NCI-H146 (cell line): ENCODE measurements at regions not wholly inside any gene's neighbourhood (a gene's known extent, or its start where the extent isn't known, plus 50 kb on each side); places are given as distances from the start of the nearest gene placed in this dataset.
"Not testable (repeated sequence)": the region's sequence is repeated elsewhere in the genome, so short reads cannot be mapped to it uniquely, and the experiment has no call there.

ENCODE experiments used
- DNase-seq: peaks from one replicate; lab custom pipeline; 2025; lab: John Stamatoyannopoulos, UW

DNA sequence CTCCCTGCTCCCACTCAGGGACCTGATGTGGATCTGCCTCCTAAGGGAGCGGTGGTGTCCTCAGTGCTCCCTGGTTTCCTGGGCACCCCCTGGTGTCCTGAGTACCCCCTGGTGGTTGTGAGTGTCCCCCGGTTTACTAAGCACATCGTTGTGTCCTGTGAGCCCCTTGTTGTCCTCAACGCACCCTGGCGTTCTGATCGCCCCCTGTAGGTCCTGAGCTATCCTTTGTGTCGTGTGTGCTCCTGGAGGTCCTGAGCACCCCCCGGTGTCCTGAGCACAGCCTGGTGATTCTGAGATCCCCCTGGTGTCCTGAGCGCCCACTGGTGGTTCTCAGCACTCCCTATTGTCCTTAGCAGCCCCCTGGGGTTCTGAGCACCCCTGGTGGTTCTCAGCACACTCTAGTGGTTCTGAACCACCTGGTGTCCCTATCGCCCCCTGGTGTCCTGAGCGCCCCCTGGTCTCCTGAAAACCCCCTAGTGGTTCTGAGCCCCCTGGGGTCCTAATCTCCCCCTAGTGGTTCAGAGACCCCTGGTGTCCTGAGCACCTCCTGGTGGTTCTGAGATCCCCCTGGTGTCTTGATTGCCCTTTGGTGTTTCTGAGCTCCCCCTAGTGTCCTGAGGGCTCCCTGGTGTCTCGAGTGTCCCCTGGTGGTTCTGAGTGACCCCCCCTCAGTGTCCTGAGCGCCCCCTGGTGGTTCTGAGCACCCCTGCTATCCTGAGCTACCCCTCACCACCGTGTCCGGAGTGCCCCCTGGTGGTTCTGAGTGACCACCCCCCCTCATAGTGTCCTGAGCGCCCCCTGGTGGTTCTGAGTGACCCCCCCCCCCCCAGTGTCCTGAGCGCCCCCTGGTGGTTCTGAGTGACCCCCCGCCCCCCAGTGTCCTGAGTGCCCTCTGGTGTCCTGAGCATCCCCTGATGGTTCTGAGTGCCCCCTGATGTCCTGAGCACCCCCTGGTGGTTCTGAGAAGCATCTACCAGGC lies 615.1 kb downstream of the TMEM121 start:
- DNase-seq = no peak

DNA sequence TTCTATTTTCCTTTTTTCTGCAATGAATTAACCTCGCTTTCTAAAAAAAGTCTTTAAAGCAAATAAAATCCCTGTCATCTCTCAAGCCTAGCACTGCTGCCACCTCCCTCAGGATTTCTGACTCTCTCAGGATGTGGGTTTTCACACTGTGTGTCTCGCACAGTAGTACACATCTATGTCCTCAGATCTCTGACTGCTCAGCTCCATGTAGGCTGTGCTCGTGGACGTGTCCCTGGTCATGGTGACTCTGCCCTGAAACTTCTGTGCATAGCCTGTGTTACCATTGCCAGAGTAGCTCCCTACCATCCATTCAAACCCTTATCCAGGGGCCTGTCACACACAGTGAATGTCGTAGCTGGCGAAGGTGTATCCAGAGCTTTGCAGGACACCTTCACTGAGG lies 619.3 kb downstream of the TMEM121 start:
- DNase-seq = not testable (repeated sequence)

DNA sequence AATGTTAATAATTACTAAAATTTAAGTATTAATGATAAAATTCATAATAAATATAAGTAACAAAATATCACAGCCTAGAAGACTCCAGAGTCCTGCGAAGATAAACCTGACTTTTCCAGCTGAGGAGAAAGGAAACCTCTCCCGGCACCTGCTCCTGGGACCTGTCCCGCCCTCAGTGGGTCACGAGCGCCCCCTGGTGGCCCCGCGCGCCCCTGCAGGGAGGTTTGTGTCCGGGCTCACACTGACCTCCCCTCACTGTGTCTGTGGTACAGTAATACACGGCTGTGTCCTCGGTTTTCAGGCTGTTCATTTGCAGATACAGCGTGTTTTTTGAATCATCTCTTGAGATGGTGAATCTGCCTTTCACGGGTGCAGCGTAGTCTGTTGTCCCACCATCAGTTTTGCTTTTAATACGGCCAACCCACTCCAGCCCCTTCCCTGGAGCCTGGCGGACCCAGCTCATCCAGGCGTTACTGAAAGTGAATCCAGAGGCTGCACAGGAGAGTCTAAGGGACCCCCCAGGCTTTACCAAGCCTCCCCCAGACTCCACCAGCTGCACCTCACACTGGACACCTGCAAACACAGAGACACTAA lies 627.1 kb downstream of the TMEM121 start:
- peak; percentile 33 for DNase-seq

DNA sequence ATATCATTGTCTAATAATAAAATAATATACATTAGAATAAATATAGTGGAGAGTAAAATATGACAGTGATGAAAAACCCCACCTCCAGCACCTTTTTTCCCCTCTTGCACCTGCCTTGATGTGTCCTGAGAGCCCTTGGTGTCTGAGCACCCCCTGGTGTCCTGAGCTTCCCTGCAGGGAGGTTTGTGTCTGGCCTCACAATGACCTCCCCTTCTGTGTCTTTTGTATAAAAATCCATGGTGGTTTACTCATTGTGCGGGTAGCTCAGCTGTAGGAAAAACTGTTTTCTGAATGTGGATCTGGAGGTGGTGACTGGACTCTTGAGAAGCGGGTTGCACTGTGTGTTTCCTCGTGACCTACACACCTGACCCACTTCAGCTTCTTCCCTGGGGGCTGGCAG lies 636.9 kb downstream of the TMEM121 start:
- DNase-seq = no peak

DNA sequence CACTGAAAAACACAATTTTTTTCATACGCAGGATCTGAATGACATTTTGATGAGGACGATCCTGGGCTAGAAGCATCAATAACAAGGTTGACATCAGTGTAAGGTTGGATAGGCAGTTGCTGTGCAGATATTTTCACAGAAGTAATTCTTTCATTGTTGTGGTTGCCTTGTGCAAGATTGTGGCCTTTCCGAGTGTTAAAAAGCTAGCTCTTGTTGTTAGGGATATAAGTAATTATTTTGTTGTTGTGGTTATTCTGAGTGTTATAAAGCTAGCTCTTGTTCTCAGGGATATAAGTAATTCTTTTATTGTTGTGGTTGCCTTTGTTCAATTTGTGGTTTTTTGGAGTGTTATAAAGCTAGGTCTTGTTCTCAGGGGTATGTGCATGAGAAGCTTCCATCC lies 637.4 kb downstream of the TMEM121 start:
- not testable (repeated sequence) for DNase-seq

DNA sequence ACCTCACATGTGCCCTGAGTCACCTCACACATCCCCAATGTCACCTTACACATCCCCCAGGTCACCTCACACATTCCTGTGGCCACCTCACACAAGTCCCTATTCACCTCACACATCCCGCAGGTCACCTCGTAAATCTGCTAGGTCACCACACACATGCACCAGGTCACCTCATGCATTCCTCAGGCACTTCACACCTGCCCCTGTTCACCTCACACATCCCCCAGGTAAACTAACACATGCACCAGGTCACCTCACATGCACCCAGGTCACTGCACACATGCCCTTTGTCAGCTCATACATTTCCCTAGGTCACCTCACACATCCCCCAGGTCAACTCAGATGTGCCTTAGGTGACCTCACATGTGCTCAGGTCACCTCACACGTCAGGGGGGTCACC lies 639.8 kb downstream of the TMEM121 start:
- no peak for DNase-seq

DNA sequence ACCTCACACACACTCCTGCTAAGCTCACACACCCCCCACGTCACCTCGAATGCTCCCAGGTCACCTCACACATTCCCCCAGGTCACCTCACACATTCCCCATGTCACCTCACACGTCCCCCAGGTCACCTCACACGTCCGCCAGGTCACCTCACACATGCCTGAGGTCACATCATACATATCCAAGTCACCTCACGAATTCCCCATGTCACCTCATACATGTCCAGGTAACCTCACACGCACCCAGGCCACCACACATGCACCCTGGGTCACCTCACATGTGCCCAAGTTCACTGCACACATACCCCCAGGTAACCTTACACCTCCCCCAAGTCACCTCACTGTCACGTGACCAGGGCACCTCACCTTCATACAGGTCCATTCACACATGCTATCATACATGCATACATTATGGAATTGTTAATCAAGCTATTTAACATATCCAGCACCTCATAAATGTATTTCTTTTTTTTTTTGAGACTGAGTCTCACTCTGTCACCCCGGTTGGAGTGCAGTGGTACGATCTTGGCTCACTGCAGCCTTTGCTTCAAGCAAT lies 640.3 kb downstream of the TMEM121 start:
- no peak for DNase-seq

DNA sequence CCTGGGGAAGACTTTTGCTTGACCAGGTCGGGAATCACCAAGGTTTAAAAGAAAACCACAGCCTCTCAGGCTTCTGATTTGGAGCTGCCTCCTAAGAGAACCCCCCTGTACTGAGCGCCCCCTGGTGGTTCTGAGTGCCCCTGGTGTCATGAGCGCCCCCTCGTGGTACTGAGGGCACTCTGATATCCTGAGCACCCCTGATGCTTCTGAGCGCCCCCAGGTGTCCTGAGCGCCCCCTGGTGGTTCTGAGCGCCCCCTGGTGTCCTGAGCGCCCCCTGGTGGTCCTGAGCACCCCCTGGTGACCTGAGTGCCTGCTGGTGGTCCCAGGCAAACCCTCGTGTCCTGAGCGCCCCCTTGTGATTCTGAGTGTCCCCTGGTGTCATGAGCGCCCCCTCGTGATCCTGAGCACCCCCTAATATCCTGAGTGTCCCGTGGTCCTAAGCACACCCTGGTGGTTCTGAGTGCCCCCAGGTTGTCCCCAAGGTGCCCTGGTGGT lies 643.8 kb downstream of the TMEM121 start:
- peak; percentile 21 for DNase-seq

DNA sequence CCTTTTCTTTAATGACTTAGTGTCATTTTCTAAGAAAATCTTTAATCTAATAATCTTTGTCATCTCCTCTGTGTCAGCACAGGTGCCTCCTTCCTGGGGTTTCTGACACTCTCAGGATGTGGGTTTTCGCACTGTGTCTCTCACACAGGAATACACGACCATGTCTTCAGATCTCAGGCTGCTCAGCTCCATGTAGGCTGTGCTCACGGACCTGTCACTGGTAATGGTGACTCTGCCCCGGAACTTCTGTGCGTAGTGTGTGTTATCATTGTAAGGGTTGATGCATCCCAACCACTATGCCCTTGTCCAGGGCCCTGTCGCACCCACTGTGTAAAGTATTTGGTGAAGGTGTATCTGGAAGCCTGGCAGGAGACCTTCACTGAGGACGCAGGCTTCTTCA lies 647.8 kb downstream of the TMEM121 start:
- no peak for DNase-seq

DNA sequence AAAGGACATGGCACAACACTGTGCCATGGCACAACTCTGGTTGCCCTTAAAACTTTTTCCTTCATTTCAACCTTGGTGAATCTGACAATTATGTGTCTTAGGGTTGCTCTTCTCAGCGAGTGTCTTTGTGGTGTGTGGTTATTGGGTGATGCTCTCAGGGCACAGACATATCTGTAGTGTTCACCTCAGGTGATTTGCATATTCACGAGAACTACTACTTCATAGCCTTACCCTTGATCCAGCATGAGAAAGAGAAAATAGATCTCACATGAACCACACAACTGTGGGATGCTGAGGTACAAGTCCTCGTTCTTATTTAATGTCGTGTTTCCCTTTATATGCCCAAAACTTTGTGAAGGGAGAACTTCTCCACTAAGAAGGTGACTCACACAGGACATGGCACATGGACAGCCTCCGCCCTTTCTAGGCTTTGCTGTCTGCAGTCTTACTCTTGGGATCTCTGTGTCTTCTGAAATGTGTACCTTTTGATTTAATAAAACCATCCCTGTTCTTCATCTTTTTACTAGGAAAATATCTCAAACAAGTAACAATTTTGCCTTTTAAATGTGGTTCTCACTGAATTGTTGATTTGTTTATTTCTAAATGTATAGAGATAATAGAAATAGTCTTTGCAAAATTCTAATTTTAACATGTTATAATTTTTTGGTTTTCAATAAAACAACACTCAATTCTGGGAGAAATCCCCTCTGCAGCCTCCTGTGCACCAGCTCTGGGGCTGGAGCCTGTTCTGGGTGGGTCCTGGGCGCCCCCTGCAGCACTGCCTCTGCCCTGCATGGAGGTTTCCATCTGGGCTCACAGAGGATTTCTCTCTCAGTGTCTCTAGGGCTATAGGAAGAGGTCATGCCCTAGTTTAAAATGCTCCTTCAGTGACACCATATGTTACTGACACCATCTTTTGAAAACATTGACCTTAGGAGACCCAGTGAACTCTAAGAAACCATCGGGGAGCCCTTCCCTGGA lies 651.2 kb downstream of the TMEM121 start:
- DNase-seq = not testable (repeated sequence)

DNA sequence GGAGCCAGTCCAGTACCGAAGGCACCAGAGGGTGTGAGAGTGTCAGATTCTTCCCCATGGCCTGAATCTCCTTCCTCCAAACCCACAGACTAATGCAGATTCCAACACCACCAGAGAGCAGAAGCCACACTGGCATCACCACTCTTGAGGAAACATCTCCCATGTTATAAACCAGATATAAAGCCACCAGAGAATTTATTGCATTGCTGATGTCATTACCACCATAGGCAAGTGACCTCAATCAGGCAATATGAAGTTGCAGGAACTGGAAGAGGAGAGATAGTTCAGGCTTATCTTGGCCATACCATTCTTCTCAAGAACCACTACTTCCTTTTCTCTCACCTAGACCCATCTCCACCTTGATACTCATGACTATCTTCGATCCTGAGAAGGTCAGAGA lies 653.4 kb downstream of the TMEM121 start:
- no peak for DNase-seq

DNA sequence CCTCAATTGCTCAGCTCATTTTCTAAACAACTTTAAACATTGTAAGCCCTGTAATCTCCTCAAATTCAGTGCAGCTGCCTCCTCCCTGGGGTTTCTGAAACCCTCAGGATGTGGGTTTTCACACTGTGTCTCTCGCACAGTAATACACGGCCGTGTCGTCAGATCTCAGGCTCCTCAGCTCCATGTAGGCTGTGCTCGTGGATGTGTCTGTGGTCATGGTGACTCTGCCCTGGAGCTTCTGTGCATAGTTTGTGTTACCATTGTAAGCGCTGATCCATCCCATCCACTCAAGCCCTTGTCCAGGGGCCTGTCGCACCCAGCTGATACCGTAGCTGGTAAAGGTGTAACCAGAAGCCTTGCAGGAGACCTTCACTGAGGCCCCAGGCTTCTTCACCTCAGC lies 658.4 kb downstream of the TMEM121 start:
- not testable (repeated sequence) for DNase-seq

DNA sequence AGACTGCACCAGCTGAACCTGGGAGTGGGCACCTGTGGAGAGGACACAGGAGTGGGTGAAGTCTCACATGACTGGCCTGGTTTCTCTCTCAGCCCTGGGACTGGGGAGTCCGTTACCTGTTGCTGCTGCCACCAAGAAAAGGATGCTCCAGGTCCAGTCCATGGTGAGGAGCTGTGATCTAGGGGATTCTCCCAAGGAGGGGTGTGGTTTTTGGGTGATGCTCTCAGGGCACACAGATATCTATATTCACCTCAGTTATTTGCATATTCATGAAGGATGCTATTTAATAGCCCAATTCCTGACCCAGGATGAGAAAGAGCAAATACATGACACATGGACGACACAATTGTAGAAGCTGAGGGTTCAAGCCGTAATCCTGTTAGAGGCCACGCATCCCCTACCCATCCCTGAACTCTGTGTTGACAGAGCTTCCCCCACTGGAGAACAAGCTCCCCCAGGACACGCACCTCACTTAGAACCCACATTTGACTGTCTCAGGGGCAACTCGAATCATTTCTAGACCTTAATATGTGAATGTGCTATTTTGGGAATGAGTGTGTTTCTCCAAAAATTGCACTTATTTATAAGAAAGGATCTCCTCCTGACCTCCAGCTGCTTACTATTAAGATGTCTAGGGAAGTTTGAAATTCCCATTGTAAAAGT lies 658.9 kb downstream of the TMEM121 start:
- not testable (repeated sequence) for DNase-seq

DNA sequence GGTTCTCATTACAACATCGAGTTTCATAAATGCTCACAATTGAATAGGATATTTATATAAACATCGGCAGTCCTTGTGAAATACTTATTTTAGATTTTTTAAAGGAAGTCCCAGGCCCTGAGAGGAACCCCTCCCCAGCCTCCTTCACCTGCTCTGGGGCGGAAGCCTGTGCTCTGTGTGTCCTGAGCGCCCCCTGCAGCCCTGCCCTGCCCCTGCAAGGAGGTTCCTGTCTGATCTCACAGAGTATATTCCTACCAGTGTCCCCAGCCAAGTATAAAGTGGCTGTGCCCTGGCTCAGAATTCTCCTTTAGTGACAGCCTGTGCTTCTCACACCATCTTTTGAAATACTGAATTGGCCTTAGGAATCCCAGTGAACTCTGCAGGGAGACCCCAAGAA lies 659.5 kb downstream of the TMEM121 start:
- DNase-seq = no peak

DNA sequence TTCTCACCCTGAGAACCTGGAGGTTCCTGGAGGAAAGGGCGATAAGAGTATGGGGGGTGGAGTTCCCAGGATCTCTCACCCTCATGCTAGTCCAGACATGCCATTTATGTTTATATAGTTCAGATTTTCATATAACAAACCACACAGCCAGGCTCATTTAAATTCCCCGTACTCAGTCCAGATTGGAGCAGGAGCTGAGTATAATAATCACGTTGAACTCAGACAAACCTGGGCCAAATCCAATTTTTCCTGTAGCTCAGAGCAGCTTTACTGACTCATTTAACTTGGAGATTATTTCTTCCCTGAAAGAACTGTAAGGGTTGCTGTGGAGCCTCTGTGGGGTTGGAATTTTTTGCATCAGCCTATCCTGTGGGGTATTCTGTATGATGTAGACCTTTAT lies 660.8 kb downstream of the TMEM121 start:
- no peak for DNase-seq

DNA sequence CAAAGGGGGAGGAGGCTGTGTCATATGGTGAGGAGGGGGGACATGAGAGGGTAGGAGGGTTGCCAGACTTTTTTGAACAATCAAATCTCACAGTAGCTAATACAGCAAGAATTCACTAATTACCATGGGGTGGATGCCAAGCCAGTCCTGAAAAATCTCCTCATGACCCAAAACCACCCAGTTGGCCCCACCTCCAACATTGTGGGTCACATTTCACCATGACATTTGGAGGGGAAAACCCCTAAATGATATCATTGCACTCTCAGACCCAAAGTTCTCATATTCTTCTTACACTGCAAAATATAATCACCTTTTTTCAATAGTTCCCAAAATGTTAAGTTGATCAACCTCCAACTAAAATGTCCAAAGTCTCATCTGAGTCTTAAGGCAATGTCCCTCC lies 666.3 kb downstream of the TMEM121 start:
- not testable (repeated sequence) for DNase-seq

DNA sequence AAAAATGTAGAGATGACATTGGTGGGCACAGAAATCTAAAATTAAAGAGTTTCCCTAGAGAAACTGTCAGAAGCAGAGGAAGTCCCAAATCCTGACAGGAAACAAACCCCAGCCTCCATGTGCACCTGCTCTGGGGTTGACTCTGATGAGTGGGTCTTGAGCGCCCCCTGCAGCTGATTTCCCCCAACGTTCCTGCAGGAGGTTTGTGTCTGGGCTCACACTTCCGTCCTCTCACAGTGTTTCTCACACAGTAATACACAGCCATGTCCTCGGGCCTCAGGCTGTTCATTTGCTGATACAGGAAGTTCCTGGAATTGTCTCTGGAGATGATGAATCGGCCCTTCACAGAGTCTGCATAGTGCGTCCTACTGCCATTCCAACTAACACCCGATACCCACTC lies 670.1 kb downstream of the TMEM121 start:
- DNase-seq = not testable (repeated sequence)

DNA sequence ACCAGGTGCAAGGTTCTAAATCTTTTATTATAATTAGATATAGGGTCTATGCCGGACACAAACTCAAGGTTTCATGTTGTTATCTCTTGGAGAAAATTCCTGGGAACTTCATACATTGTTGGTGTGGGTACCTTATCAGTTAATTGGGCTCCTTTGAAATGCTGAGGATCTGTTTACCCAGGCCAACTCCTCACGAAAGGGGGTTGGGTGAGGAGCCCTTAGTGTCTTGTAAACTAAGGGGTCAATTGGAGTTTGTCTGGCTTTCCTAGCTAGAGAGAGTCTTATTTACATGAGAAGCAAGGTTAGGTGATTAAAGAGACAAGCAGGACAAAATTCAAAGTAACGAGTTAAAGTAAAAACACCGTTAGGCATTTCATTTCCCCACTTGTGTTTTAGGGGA lies 670.9 kb downstream of the TMEM121 start:
- not testable (repeated sequence) for DNase-seq

DNA sequence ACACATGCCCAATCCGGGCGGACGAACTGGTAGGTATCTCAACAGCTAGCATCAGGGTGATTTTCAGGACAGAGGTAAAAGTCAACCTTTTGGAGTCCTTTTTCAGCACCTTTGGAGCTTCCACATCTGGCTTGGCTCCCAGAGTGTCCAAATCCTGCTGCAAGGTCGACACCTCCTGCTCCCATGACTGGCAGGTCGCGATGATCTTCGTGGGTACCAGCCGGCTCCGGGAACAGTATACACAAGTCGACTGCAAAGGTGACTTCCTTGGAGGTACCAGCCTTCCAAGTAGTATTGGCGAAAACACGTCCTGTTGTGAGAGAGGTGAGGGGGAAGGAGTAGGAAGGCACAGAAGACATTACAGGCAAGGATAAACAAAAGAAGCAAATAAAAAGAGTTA lies 672.7 kb downstream of the TMEM121 start:
- DNase-seq = no peak

DNA sequence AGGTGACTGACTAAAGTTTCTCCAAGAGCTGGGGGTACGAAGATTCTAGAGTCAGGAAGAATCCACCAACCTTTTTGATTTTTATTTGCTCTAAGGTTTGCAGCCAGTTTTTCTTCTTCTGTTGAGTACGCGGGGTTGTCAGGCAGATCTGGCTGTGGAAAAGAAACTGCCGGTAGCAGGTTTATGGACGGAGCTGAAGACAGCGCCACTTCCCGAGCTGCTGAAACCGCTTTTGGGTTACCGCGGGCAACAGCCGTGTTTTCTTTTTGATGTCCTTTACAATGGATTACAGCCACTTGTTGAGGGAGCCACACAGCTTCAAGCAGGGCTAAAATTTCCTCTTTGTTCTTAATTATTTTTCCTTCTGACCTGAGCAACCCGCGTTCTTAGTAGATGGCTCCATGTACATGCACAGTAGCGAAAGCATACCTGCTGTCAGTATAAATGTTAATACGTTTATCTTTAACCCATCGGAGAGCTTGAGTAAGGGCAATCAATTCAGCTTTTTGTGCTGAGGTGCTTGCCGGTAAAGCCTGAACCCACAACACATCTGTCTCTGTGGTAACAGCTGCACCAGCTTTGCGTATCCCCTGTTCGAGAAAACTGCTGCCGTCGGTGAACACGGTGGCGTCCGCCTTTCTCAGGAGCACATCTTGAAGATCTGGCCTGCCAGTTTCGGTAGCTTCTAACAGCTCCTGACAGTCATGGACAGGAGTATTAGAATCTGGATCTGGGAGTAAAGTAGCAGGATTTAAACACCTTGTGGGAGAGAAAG lies 674.3 kb downstream of the TMEM121 start:
- no peak for DNase-seq
